ENCODE measurements at regions not wholly inside any gene's neighbourhood (a gene's known extent, or its start where the extent isn't known, plus 50 kb on each side); places are given as distances from the start of the nearest gene placed in this dataset.

- no peak for DNase-seq (ENCODE audit: low read depth)
- TF ChIP-seq CTCF (conservative IDR thresholded peaks at IDR 0.05; ENCODE audit: low read depth, low read length) = no peak
These were observed 70.4 kb downstream of the TMEM100 start for GRCh38 chr17:55652114-55652823.

GRCh38 chr17:55649957-55650597 is 72.6 kb downstream of the TMEM100 start:
- no peak overlapping the region for H3K4me3 ChIP-seq (ENCODE audit: low read depth, low read length)
- TF ChIP-seq CTCF (conservative IDR thresholded peaks at IDR 0.05; ENCODE audit: low read depth, low read length) = no peak

More at GRCh38 chr17:55652114-55652823, 70.4 kb downstream of the TMEM100 start:
- H3K4me3 ChIP-seq (ENCODE audit: low read depth, low read length) = no peak overlapping the region

GRCh38 chr17:55648086-55648485 is 74.6 kb downstream of the TMEM100 start:
- no peak overlapping the region for H3K4me3 ChIP-seq (ENCODE audit: low read depth, low read length)
- TF ChIP-seq CTCF (conservative IDR thresholded peaks at IDR 0.05; ENCODE audit: low read depth, low read length) = no peak
- no peak for DNase-seq (ENCODE audit: low read depth)

More at GRCh38 chr17:55649957-55650597, 72.6 kb downstream of the TMEM100 start:
- DNase-seq (ENCODE audit: low read depth) = no peak

- DNase-seq (ENCODE audit: low read depth) = no peak
- TF ChIP-seq CTCF (conservative IDR thresholded peaks at IDR 0.05; ENCODE audit: low read depth, low read length) = no peak
- no peak overlapping the region for H3K4me3 ChIP-seq (ENCODE audit: low read depth, low read length)
These were observed 77.3 kb downstream of the TMEM100 start for GRCh38 chr17:55645361-55645760.

GRCh38 chr17:55644346-55644745 is 78.3 kb downstream of the TMEM100 start:
- no peak for TF ChIP-seq CTCF (conservative IDR thresholded peaks at IDR 0.05; ENCODE audit: low read depth, low read length)
- no peak overlapping the region for H3K4me3 ChIP-seq (ENCODE audit: low read depth, low read length)
- DNase-seq (ENCODE audit: low read depth) = no peak

- no peak for TF ChIP-seq CTCF (conservative IDR thresholded peaks at IDR 0.05; ENCODE audit: low read depth, low read length)
- DNase-seq (ENCODE audit: low read depth) = no peak
- no peak overlapping the region for H3K4me3 ChIP-seq (ENCODE audit: low read depth, low read length)
These were observed 79.9 kb downstream of the TMEM100 start for GRCh38 chr17:55642741-55643140.
